Omental fat pad (tissue), 3 donors: ENCODE measurements at regions not wholly inside any gene's neighbourhood (a gene's known extent, or its start where the extent isn't known, plus 50 kb on each side); places are given as distances from the start of the nearest gene placed in this dataset.

Source experiments
- ATAC-seq: fragments of 150-250 bp; one replicate; pipeline ENCODE4 v1.9.1; 2016; ENCODE audit warnings: mild to moderate bottlenecking, moderate library complexity; ENCODE audit not compliant: low FRiP score
- DNase-seq: peaks from one replicate; pipeline ENCODE4 v3.0.0-alpha.2; 2019; ENCODE audit warnings: low spot score
- CTCF ChIP-seq, 3 donors: fragments of 450-650 bp; IDR thresholded peaks; one replicate each; pipeline ENCODE4 v1.5.1; 2016 to 2017; ENCODE audit warnings: antibody characterized with exemption in 3 of 3, mild to moderate bottlenecking in 3 of 3, moderate library complexity in 2 of 3

- DNase-seq (no peak), ATAC-seq (no peak)
- TF ChIP-seq CTCF (IDR thresholded peaks at IDR 0.05): no peak
Measured at GRCh38 chr7:17595546-17595945, 297.1 kb downstream of the AHR start.

GRCh38 chr7:17598305-17598704 lies 299.9 kb downstream of the AHR start:
- TF ChIP-seq CTCF (IDR thresholded peaks at IDR 0.05): no peak
- ATAC-seq: no peak
- DNase-seq: no peak

- DNase-seq: no peak
- ATAC-seq: no peak
- no peak for TF ChIP-seq CTCF (IDR thresholded peaks at IDR 0.05)
Measured at GRCh38 chr7:17598846-17599245, 300.4 kb downstream of the AHR start.

- no peak for TF ChIP-seq CTCF (IDR thresholded peaks at IDR 0.05)
- DNase-seq (no peak), ATAC-seq (peak; percentile 20)
Measured at GRCh38 chr7:17599733-17600339, 301.4 kb downstream of the AHR start.

GRCh38 chr7:17600340-17600752 lies 301.9 kb downstream of the AHR start:
- DNase-seq (no peak), ATAC-seq (peak; percentile 85)
- no peak for TF ChIP-seq CTCF (IDR thresholded peaks at IDR 0.05)

- no peak for ATAC-seq
- no peak for TF ChIP-seq CTCF (IDR thresholded peaks at IDR 0.05)
- DNase-seq: no peak
Measured at GRCh38 chr7:17601921-17602320, 303.5 kb downstream of the AHR start.

- TF ChIP-seq CTCF (IDR thresholded peaks at IDR 0.05): no peak
- no peak for ATAC-seq
Measured at GRCh38 chr7:17608114-17608833, 309.8 kb downstream of the AHR start.

More at GRCh38 chr7:17608114-17608833, 309.8 kb downstream of the AHR start:
- DNase-seq: no peak
